Fibroblast of mammary gland (primary cell): ENCODE measurements at regions not wholly inside any gene's neighbourhood (a gene's known extent, or its start where the extent isn't known, plus 50 kb on each side); places are given as distances from the start of the nearest gene placed in this dataset.

Source experiments
- DNase-seq: peaks from one replicate; pipeline ENCODE4 v3.0.0-alpha.2; 2010; ENCODE audit warnings: low read depth
- H3K4me3 ChIP-seq: 2 replicates; pipeline ENCODE4 v1.5.1; 2011; ENCODE audit warnings: low read depth, mild to moderate bottlenecking, low read length, moderate library complexity; ENCODE audit not compliant: control insufficient read depth
- TF ChIP-seq, protein P1 (sequence below): conservative IDR thresholded peaks from 2 replicates; pipeline ENCODE4 v1.5.1; 2011; ENCODE audit warnings: low read depth, low read length, inconsistent platforms; ENCODE audit not compliant: control insufficient read depth, insufficient read depth

GRCh38 chr5:6950860-6951259 is 237.6 kb downstream of the TENT4A start:
- no peak overlapping the region for H3K4me3 ChIP-seq
- no peak for DNase-seq
- TF ChIP-seq, protein P1, sequence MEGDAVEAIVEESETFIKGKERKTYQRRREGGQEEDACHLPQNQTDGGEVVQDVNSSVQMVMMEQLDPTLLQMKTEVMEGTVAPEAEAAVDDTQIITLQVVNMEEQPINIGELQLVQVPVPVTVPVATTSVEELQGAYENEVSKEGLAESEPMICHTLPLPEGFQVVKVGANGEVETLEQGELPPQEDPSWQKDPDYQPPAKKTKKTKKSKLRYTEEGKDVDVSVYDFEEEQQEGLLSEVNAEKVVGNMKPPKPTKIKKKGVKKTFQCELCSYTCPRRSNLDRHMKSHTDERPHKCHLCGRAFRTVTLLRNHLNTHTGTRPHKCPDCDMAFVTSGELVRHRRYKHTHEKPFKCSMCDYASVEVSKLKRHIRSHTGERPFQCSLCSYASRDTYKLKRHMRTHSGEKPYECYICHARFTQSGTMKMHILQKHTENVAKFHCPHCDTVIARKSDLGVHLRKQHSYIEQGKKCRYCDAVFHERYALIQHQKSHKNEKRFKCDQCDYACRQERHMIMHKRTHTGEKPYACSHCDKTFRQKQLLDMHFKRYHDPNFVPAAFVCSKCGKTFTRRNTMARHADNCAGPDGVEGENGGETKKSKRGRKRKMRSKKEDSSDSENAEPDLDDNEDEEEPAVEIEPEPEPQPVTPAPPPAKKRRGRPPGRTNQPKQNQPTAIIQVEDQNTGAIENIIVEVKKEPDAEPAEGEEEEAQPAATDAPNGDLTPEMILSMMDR, result no peak

DNA sequence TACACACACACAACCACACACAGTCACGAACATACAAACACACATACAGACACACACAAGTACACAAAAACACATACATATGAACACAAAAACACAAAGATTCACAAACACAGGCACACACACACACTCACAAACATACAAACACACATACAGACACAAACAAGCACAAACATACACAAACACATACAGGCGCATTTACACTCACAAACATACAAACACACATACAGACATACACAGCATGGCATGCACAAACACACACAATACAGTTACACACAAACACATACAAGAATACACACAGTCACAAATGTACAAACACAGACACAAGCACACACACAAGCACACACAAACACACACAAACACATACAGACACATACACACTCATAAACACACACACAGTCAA is 247.9 kb downstream of the TENT4A start:
- DNase-seq, result no peak
- H3K4me3 ChIP-seq, result no peak overlapping the region
- TF ChIP-seq, protein P1, result no peak

- TF ChIP-seq, protein P1, result no peak
- DNase-seq, result no peak
Observed at GRCh38 chr5:6961837-6962635, 248.8 kb downstream of the TENT4A start.

DNA sequence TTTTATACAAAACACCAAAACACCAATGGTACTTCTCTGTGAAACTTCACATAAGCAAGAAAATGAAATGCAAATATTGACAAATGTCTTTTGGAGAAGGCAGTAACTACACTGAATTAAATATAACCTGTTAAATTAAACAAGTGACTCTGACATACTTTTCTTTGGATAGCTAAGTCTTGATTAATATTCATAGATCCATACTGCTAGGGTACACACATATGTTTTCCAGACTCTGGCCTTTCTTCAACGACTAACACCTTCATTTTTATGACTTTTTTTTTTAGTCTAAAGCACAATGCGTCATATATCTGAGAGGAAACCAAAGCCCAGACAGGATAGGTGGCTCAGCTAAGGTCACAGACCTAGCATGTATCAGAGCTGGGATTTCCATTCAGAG is 263.7 kb downstream of the TENT4A start:
- no peak overlapping the region for H3K4me3 ChIP-seq
- TF ChIP-seq, protein P1, result no peak
- DNase-seq, result no peak

More at GRCh38 chr5:6961837-6962635, 248.8 kb downstream of the TENT4A start:
- no peak overlapping the region for H3K4me3 ChIP-seq

DNA sequence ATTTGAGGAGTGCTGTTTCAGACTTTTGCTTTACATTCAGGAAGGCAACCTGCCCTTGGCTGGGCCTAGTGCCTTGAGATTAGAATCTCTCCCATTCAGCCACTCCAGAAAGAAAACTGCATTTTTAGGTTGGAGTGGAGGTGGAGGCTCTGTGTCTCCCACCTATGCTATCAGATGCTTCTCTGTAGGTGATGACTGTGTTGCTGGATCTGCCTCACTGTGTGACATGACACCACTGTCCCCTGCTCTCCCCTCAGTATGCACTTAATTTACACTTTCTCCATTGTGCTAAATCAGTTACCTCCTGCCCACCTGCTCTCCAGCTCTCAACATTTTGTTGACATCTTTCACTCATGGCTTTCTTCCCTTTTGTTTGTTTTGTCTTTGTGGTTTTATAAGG is 265.8 kb downstream of the TENT4A start:
- TF ChIP-seq, protein P1, result no peak
- H3K4me3 ChIP-seq, result no peak overlapping the region
- no peak for DNase-seq

GRCh38 chr5:6989230-6989629 is 276.0 kb downstream of the TENT4A start:
- TF ChIP-seq, protein P1, result no peak
- no peak for DNase-seq
- H3K4me3 ChIP-seq, result no peak overlapping the region
